Sigmoid colon (tissue), 6 donors: ENCODE measurements at regions not wholly inside any gene's neighbourhood (a gene's known extent, or its start where the extent isn't known, plus 50 kb on each side); places are given as distances from the start of the nearest gene placed in this dataset.

ENCODE experiments used
- DNase-seq: peaks from one replicate; pipeline ENCODE4 v3.0.0-alpha.2; 2019
- H3K27ac ChIP-seq, 4 donors: fragments of 200-600 bp; sonication (generic); one replicate each; pipeline ENCODE4 v1.5.1; 2016 to 2019; ENCODE audit warnings: mild to moderate bottlenecking in 1 of 4
- H3K27me3 ChIP-seq, 3 donors: fragments of 200-600 bp; sonication (generic); one replicate each; pipeline ENCODE4 v1.5.1; 2019; ENCODE audit warnings: mild to moderate bottlenecking in 1 of 3
- H3K36me3 ChIP-seq, 4 donors: fragments of 200-600 bp; sonication (generic); one replicate each; pipeline ENCODE4 v1.5.1; 2016 to 2019
- H3K4me1 ChIP-seq, 4 donors: fragments of 200-600 bp; sonication (generic); one replicate each; pipeline ENCODE4 v1.5.1; 2017 to 2019
- H3K4me3 ChIP-seq, 4 donors: fragments of 200-600 bp; sonication (generic); one replicate each; pipeline ENCODE4 v1.5.1; 2017 to 2019; ENCODE audit warnings: mild to moderate bottlenecking in 2 of 4, moderate library complexity in 1 of 4
- H3K9me3 ChIP-seq, 4 donors: fragments of 200-600 bp in 3 of 4; sonication (generic) in 3 of 4; one replicate each; pipeline versions ENCODE4 v1.5.1 to v1.6.1; 2013 to 2019
- EP300 ChIP-seq, 4 donors: sonication (generic); formaldehyde crosslinking; IDR thresholded peaks; one replicate each; pipeline ENCODE4 v1.6.1; 2017; ENCODE audit warnings: antibody characterized with exemption in 4 of 4
- POLR2A ChIP-seq, 2 donors: fragments of 450-650 bp; IDR thresholded peaks; one replicate each; pipeline ENCODE4 v1.6.1; 2016; ENCODE audit warnings: antibody characterized with exemption in 2 of 2, mild to moderate bottlenecking in 2 of 2, moderate library complexity in 2 of 2
- POLR2AphosphoS5 ChIP-seq, 4 donors: sonication (generic); formaldehyde crosslinking; IDR thresholded peaks; one replicate each; pipeline ENCODE4 v1.6.1; 2017; ENCODE audit warnings: antibody characterized with exemption in 4 of 4
- WGBS, 2 donors: extraction: QIAGEN DNeasy Blood & Tissue Kit; methylation state at CpG; one replicate each; pipeline ENCODE4 v1.1.7; 2013; 5-methylcytosine and 5-hydroxymethylcytosine counted together
- intact Hi-C: fragments of 100-400 bp; cut with DNase I; formaldehyde crosslinking; loops from one replicate; pipeline ENCODE4 v1.15.1; 2023
- TF ChIP-seq, protein P1 (sequence below), 4 experiments: fragments of 450-650 bp in 3 of 4; fragments of 200-600 bp in 1 of 4; IDR thresholded peaks; one replicate each; pipeline ENCODE4 v1.5.1; 2016 to 2019; ENCODE audit warnings: antibody characterized with exemption in 4 of 4, mild to moderate bottlenecking in 3 of 4, moderate library complexity in 2 of 4
- donor health status: healthy with polysubstance abuse.
- donor health status: healthy.

- intact Hi-C loops, result no loop called here
- Histone ChIP-seq H3K36me3 (no peaks in the 10 kb centered on the region), H3K4me3 (no peak overlapping the region), H3K27me3 (no peaks in the 10 kb centered on the region), H3K27ac (no peak overlapping the region), H3K9me3 (peaks cover 0 to 5% (median 2%) of the 10 kb centered on the region in 4 donors), H3K4me1 (no peaks in the 10 kb centered on the region)
- WGBS, 2 donors, result 57 to 66% methylated on average over 4 of the region's 4 CpGs
- TF ChIP-seq EP300 (IDR thresholded peaks at IDR 0.05) (no peak), POLR2A (IDR thresholded peaks at IDR 0.05) (no peak), POLR2AphosphoS5 (IDR thresholded peaks at IDR 0.05) (no peak)
- TF ChIP-seq, protein P1, sequence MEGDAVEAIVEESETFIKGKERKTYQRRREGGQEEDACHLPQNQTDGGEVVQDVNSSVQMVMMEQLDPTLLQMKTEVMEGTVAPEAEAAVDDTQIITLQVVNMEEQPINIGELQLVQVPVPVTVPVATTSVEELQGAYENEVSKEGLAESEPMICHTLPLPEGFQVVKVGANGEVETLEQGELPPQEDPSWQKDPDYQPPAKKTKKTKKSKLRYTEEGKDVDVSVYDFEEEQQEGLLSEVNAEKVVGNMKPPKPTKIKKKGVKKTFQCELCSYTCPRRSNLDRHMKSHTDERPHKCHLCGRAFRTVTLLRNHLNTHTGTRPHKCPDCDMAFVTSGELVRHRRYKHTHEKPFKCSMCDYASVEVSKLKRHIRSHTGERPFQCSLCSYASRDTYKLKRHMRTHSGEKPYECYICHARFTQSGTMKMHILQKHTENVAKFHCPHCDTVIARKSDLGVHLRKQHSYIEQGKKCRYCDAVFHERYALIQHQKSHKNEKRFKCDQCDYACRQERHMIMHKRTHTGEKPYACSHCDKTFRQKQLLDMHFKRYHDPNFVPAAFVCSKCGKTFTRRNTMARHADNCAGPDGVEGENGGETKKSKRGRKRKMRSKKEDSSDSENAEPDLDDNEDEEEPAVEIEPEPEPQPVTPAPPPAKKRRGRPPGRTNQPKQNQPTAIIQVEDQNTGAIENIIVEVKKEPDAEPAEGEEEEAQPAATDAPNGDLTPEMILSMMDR (IDR thresholded peaks at IDR 0.05), result no peak
- DNase-seq, result no peak
These were observed 609.7 kb upstream of the ARRDC4 start for GRCh38 chr15:97350813-97351212.

- Histone ChIP-seq H3K27me3 (no peaks in the 10 kb centered on the region), H3K4me3 (no peak overlapping the region), H3K36me3 (no peaks in the 10 kb centered on the region), H3K4me1 (no peaks in the 10 kb centered on the region), H3K9me3 (no peaks in the 10 kb centered on the region), H3K27ac (no peak overlapping the region)
- WGBS, 2 donors, result 76 to 81% methylated on average over 3 of the region's 3 CpGs
- no peak for DNase-seq
- intact Hi-C loops, result no loop called here
- TF ChIP-seq POLR2A (IDR thresholded peaks at IDR 0.05) (no peak), POLR2AphosphoS5 (IDR thresholded peaks at IDR 0.05) (no peak), EP300 (IDR thresholded peaks at IDR 0.05) (no peak)
- TF ChIP-seq, protein P1 (IDR thresholded peaks at IDR 0.05), result no peak
These were observed 577.0 kb upstream of the ARRDC4 start for GRCh38 chr15:97383516-97383915.

- DNase-seq, result no peak
- Histone ChIP-seq H3K9me3 (no peaks in the 10 kb centered on the region), H3K27ac (no peak overlapping the region), H3K4me3 (no peak overlapping the region), H3K27me3 (no peaks in the 10 kb centered on the region), H3K36me3 (no peaks in the 10 kb centered on the region), H3K4me1 (no peaks in the 10 kb centered on the region)
- WGBS, 2 donors, result 90 to 91% methylated on average over 5 of the region's 5 CpGs
- TF ChIP-seq EP300 (IDR thresholded peaks at IDR 0.05) (no peak), POLR2A (IDR thresholded peaks at IDR 0.05) (no peak), POLR2AphosphoS5 (IDR thresholded peaks at IDR 0.05) (no peak)
- TF ChIP-seq, protein P1 (IDR thresholded peaks at IDR 0.05), result no peak
- intact Hi-C loops, result no loop called here
These were observed 573.6 kb upstream of the ARRDC4 start for GRCh38 chr15:97386940-97387339.

DNA sequence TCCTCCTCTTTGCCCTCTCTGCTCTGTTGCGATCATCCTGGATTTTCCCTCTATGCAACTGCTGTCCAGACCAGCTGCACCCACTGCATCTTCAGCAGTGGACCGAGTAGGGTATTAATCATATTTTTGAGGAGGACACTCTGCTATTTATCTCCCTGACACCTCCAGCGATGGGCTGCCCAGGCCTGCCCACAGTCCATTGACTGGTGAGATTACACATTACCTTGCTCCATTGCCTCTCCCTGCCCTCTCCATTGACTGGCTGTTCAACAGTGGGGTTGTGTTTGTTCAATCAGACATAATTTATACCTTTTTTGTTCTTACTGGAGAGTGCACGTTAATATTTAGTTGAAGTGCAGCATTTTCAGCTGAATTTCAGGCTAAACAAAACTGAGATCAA lies 559.3 kb upstream of the ARRDC4 start:
- no peak for DNase-seq
- TF ChIP-seq, protein P1 (IDR thresholded peaks at IDR 0.05), result no peak
- TF ChIP-seq POLR2AphosphoS5 (IDR thresholded peaks at IDR 0.05) (no peak), EP300 (IDR thresholded peaks at IDR 0.05) (no peak), POLR2A (IDR thresholded peaks at IDR 0.05) (no peak)
- H3K4me3 ChIP-seq, result no peak overlapping the region
- no peaks in the 10 kb centered on the region for H3K4me1 ChIP-seq
- intact Hi-C loops, result no loop called here
- 88 to 89% methylated on average over 4 of the region's 4 CpGs for WGBS, 2 donors
- H3K9me3 ChIP-seq, result no peaks in the 10 kb centered on the region
- no peaks in the 10 kb centered on the region for H3K36me3 ChIP-seq
- no peak overlapping the region for H3K27ac ChIP-seq
- no peaks in the 10 kb centered on the region for H3K27me3 ChIP-seq

DNA sequence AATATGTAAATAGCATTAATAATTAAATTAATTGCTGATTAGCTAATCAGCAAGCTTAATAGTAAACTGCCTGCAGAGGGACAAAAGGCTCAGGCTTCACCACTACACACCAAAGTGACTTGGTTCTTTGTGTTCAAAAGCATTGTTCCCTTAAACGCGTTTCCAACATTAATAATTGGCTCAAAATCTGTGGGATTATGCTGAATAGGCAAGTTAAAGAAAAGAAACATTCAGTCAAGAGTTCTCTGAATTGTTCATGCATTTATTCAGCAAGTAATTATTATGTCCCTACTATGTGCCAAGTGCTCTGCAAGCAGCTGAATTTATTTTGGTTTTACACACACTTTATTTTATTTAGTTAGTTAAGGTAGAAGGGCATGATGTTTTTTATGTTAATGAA lies 558.5 kb upstream of the ARRDC4 start:
- Histone ChIP-seq H3K4me3 (no peak overlapping the region), H3K9me3 (no peaks in the 10 kb centered on the region), H3K27me3 (no peaks in the 10 kb centered on the region), H3K27ac (no peak overlapping the region), H3K36me3 (no peaks in the 10 kb centered on the region), H3K4me1 (no peaks in the 10 kb centered on the region)
- TF ChIP-seq EP300 (IDR thresholded peaks at IDR 0.05), result no peak
- TF ChIP-seq POLR2AphosphoS5 (IDR thresholded peaks at IDR 0.05), result no peak
- TF ChIP-seq POLR2A (IDR thresholded peaks at IDR 0.05), result no peak
- TF ChIP-seq, protein P1 (IDR thresholded peaks at IDR 0.05), result no peak
- intact Hi-C loops, result no loop called here
- 93 to 94% methylated on average over 2 of the region's 2 CpGs for WGBS, 2 donors
- no peak for DNase-seq
